Uterus (tissue), 2 donors: ENCODE measurements at regions not wholly inside any gene's neighbourhood (a gene's known extent, or its start where the extent isn't known, plus 50 kb on each side); places are given as distances from the start of the nearest gene placed in this dataset.
"Not testable (repeated sequence)": the region's sequence is repeated elsewhere in the genome, so short reads cannot be mapped to it uniquely, and the experiment has no call there.

ENCODE experiments used
- POLR2A ChIP-seq, 2 donors: fragments of 450-650 bp; IDR thresholded peaks; one replicate each; pipeline ENCODE4 v1.6.1; 2016; ENCODE audit warnings: antibody characterized with exemption in 2 of 2, mild to moderate bottlenecking in 1 of 2, moderate library complexity in 1 of 2
- TF ChIP-seq, protein P1 (sequence below), 4 experiments: fragments of 200-600 bp in 2 of 4; fragments of 450-650 bp in 2 of 4; sonication (generic) in 2 of 4; IDR thresholded peaks; one replicate each; pipeline ENCODE4 v1.5.1; 2016 to 2019; ENCODE audit warnings: antibody characterized with exemption in 4 of 4, mild to moderate bottlenecking in 2 of 4, moderate library complexity in 1 of 4

- TF ChIP-seq, protein P1, sequence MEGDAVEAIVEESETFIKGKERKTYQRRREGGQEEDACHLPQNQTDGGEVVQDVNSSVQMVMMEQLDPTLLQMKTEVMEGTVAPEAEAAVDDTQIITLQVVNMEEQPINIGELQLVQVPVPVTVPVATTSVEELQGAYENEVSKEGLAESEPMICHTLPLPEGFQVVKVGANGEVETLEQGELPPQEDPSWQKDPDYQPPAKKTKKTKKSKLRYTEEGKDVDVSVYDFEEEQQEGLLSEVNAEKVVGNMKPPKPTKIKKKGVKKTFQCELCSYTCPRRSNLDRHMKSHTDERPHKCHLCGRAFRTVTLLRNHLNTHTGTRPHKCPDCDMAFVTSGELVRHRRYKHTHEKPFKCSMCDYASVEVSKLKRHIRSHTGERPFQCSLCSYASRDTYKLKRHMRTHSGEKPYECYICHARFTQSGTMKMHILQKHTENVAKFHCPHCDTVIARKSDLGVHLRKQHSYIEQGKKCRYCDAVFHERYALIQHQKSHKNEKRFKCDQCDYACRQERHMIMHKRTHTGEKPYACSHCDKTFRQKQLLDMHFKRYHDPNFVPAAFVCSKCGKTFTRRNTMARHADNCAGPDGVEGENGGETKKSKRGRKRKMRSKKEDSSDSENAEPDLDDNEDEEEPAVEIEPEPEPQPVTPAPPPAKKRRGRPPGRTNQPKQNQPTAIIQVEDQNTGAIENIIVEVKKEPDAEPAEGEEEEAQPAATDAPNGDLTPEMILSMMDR (IDR thresholded peaks at IDR 0.05) = not testable (repeated sequence)
- not testable (repeated sequence) for TF ChIP-seq POLR2A (IDR thresholded peaks at IDR 0.05)
Observed at GRCh38 chr1:148257886-148258285, 105.8 kb upstream of the NBPF11 start.
